Epithelial cell of esophagus (primary cell): ENCODE measurements at regions not wholly inside any gene's neighbourhood (a gene's known extent, or its start where the extent isn't known, plus 50 kb on each side); places are given as distances from the start of the nearest gene placed in this dataset.

ENCODE experiments used
- DNase-seq: peaks from one replicate; pipeline ENCODE4 v3.0.0; 2010; ENCODE audit warnings: low read depth
- H3K4me3 ChIP-seq: 2 replicates; pipeline ENCODE4 v1.5.1; 2011; ENCODE audit warnings: mild to moderate bottlenecking, low read length, control low read depth
- CTCF ChIP-seq: IDR thresholded peaks from 2 replicates; pipeline ENCODE4 v1.5.1; 2011; ENCODE audit warnings: low read depth, mild to moderate bottlenecking, low read length, control low read depth, inconsistent platforms; ENCODE audit not compliant: insufficient read depth; ENCODE audit errors: missing control alignments

GRCh38 chr11:98828986-98829708 lies 191.6 kb upstream of the CNTN5 start:
- no peak for DNase-seq
- TF ChIP-seq CTCF = no peak
- H3K4me3 ChIP-seq = no peak overlapping the region

DNA sequence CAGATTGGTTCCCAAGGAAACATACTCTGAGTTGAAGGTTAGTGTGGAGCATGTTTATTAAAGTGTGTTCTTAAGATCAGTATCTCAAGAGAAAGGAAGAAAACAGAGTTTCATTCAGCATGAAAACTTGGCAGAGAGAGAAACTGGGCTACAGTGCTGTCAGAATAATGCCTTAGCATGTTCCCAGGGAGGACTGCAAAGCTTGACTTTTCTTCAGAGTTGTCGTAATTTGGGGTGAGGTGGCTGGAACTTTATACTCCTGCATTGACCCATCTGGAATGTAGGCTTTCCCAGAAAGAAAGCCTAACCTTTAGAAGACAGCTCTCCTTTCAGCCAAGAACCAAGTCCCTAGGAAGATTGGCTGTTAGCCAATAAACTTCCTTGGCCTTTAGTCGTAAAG lies 190.8 kb upstream of the CNTN5 start:
- H3K4me3 ChIP-seq = no peak overlapping the region
- TF ChIP-seq CTCF = no peak
- DNase-seq = no peak

- DNase-seq = no peak
- no peak overlapping the region for H3K4me3 ChIP-seq
- TF ChIP-seq CTCF = no peak
Measured at GRCh38 chr11:98834776-98835175, 186.0 kb upstream of the CNTN5 start.

DNA sequence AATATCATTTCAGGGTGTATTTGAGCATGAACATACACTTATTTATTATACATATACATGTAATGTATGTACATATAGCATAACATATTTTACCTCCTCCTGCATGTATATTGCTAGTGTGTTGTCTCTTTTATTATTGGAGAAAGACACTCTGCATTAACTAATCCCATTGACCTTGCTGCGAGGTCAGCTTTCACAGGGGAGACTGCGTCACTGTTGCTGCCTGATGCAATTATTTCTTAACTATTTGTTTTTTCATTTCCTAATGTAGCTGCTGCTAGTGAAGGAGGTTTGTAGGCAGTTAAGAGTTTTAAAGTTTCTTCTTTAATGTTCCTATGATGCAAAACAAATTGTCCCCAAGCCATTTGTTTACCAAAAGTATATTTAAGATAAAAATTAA lies 185.4 kb upstream of the CNTN5 start:
- TF ChIP-seq CTCF = no peak
- DNase-seq = no peak
- no peak overlapping the region for H3K4me3 ChIP-seq

- no peak for DNase-seq
- TF ChIP-seq CTCF = no peak
- no peak overlapping the region for H3K4me3 ChIP-seq
Measured at GRCh38 chr11:98836156-98836555, 184.6 kb upstream of the CNTN5 start.

DNA sequence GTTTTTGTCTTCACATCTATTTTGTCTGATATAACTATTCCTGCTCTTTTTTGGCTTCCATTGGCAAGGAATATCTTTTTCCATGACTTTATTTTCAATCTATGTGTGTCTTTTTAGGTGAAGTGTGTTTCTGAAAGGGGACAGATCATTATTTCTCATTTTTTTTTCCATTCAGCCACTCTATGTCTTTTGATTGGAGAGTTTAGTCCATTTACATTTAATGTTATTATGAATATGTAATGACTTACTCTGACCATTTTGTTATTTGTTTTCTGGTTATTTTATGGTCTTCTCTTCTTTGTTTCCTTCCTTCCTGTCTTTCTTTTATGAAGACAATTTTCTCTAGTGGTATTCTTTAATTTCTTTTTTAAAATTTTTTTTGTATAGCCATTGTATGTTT lies 178.6 kb upstream of the CNTN5 start:
- TF ChIP-seq CTCF = no peak
- no peak overlapping the region for H3K4me3 ChIP-seq
- DNase-seq = no peak

DNA sequence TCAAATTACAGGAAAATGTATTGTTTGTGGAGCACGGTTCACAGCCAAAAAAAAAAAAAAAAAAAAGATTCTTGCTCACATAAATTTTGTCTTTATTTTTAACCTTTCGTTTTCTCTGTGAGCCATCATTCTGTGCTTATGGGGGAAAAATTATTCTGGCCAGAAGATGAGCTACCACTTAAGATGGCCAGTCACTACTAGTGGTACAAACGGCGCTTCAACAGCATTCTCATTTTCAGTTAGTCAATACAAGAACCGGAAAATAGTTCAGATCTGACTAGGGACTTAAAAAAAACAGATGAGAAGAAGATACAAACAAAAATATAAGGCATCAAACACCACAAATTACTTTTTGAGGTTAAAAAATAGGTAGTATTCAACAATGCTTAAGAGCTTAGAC lies 158.6 kb upstream of the CNTN5 start:
- no peak overlapping the region for H3K4me3 ChIP-seq
- DNase-seq = no peak
- no peak for TF ChIP-seq CTCF
